ENCODE measurements at regions not wholly inside any gene's neighbourhood (a gene's known extent, or its start where the extent isn't known, plus 50 kb on each side); places are given as distances from the start of the nearest gene placed in this dataset.

DNA sequence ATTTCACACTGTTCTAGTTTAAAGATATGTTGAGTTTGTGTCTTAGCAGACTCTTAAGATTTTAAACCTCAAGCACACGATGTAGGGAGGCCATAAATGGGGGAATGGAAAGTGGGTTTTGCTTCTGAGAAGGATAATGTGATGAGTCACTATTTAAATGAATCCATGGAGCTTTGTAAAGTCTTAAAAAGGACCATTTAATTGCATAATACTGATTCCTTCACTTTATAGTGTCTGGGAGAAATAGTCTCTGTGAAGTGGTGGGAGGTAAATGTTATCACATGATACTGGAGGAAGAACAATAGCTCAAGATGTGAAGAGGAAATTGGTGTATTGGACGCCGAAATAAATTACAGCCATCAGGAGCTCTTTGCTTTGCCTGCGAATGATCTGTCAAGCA is 84.0 kb upstream of the MYO3A start:
- no peak for DNase-seq
- H3K9me3 ChIP-seq (ENCODE audit: control insufficient read depth in 2 of 3, insufficient read depth in 1 of 3, low read length in 3 of 3), result no peaks in the 10 kb centered on the region
- no peak for FAIRE-seq
- intact Hi-C loops (cut with DNase I), result no loop called here
- no peak overlapping the region for H3K27ac ChIP-seq (ENCODE audit: low read depth in 2 of 2, low read length in 2 of 2)
- H3K4me3 ChIP-seq (ENCODE audit: low read length in 3 of 3), result no peak overlapping the region
- TF ChIP-seq, protein P1, sequence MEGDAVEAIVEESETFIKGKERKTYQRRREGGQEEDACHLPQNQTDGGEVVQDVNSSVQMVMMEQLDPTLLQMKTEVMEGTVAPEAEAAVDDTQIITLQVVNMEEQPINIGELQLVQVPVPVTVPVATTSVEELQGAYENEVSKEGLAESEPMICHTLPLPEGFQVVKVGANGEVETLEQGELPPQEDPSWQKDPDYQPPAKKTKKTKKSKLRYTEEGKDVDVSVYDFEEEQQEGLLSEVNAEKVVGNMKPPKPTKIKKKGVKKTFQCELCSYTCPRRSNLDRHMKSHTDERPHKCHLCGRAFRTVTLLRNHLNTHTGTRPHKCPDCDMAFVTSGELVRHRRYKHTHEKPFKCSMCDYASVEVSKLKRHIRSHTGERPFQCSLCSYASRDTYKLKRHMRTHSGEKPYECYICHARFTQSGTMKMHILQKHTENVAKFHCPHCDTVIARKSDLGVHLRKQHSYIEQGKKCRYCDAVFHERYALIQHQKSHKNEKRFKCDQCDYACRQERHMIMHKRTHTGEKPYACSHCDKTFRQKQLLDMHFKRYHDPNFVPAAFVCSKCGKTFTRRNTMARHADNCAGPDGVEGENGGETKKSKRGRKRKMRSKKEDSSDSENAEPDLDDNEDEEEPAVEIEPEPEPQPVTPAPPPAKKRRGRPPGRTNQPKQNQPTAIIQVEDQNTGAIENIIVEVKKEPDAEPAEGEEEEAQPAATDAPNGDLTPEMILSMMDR (IDR thresholded peaks at IDR 0.05; ENCODE audit: borderline replicate concordance, extremely low read depth, insufficient read depth), result no peak
- H3K9ac ChIP-seq (ENCODE audit: low read length in 3 of 3), result no peak overlapping the region
- H3K27me3 ChIP-seq (ENCODE audit: control insufficient read depth, insufficient read depth, low read length), result no peaks in the 10 kb centered on the region
- no peaks in the 10 kb centered on the region for H3K36me3 ChIP-seq (ENCODE audit: control insufficient read depth in 2 of 3, insufficient read depth in 3 of 3, low read length in 3 of 3)
- H3K4me1 ChIP-seq (ENCODE audit: control insufficient read depth in 2 of 3, insufficient read depth in 2 of 3, low read depth in 1 of 3, low read length in 3 of 3), result no peaks in the 10 kb centered on the region

GRCh38 chr10:25851548-25851947 is 82.5 kb upstream of the MYO3A start:
- FAIRE-seq, result no peak
- intact Hi-C loops (cut with DNase I), result no loop called here
- H3K9me3 ChIP-seq (ENCODE audit: control insufficient read depth in 2 of 3, insufficient read depth in 1 of 3, low read length in 3 of 3), result no peaks in the 10 kb centered on the region
- no peak overlapping the region for H3K4me3 ChIP-seq (ENCODE audit: low read length in 3 of 3)
- H3K9ac ChIP-seq (ENCODE audit: low read length in 3 of 3), result no peak overlapping the region
- no peaks in the 10 kb centered on the region for H3K4me1 ChIP-seq (ENCODE audit: control insufficient read depth in 2 of 3, insufficient read depth in 2 of 3, low read depth in 1 of 3, low read length in 3 of 3)
- TF ChIP-seq, protein P1 (IDR thresholded peaks at IDR 0.05; ENCODE audit: borderline replicate concordance, extremely low read depth, insufficient read depth), result no peak
- H3K36me3 ChIP-seq (ENCODE audit: control insufficient read depth in 2 of 3, insufficient read depth in 3 of 3, low read length in 3 of 3), result no peaks in the 10 kb centered on the region
- DNase-seq, result no peak
- H3K27ac ChIP-seq (ENCODE audit: low read depth in 2 of 2, low read length in 2 of 2), result no peak overlapping the region
- no peaks in the 10 kb centered on the region for H3K27me3 ChIP-seq (ENCODE audit: control insufficient read depth, insufficient read depth, low read length)

GRCh38 chr10:25852364-25852941 is 81.6 kb upstream of the MYO3A start:
- FAIRE-seq, result no peak
- no peak overlapping the region for H3K27ac ChIP-seq (ENCODE audit: low read depth in 2 of 2, low read length in 2 of 2)
- no peaks in the 10 kb centered on the region for H3K27me3 ChIP-seq (ENCODE audit: control insufficient read depth, insufficient read depth, low read length)
- TF ChIP-seq, protein P1 (IDR thresholded peaks at IDR 0.05; ENCODE audit: borderline replicate concordance, extremely low read depth, insufficient read depth), result no peak
- no peak overlapping the region for H3K4me3 ChIP-seq (ENCODE audit: low read length in 3 of 3)
- intact Hi-C loops (cut with DNase I), result no loop called here
- H3K9ac ChIP-seq (ENCODE audit: low read length in 3 of 3), result no peak overlapping the region
- no peaks in the 10 kb centered on the region for H3K9me3 ChIP-seq (ENCODE audit: control insufficient read depth in 2 of 3, insufficient read depth in 1 of 3, low read length in 3 of 3)
- no peak for DNase-seq
- H3K4me1 ChIP-seq (ENCODE audit: control insufficient read depth in 2 of 3, insufficient read depth in 2 of 3, low read depth in 1 of 3, low read length in 3 of 3), result no peaks in the 10 kb centered on the region
- H3K36me3 ChIP-seq (ENCODE audit: control insufficient read depth in 2 of 3, insufficient read depth in 3 of 3, low read length in 3 of 3), result no peaks in the 10 kb centered on the region

DNA sequence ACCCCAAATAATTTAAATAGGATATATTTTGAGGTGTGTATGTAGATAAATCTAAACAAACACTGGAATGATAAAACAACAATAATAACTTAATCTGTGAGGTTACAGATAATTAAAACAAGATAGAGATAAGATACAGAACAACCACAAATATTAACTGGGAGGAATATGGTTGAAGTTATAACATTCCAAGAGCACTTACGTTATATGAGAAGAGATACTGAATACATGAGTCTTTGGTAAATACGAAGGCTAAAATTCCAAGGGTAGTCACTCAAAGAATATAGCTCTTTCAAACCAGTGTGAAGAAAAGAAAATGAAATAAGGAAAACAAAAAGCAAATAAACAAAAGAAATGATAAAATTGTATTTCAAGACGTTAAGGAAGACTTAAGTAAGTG is 76.0 kb upstream of the MYO3A start:
- TF ChIP-seq, protein P1 (IDR thresholded peaks at IDR 0.05; ENCODE audit: borderline replicate concordance, extremely low read depth, insufficient read depth), result no peak
- intact Hi-C loops (cut with DNase I), result no loop called here
- FAIRE-seq, result no peak

More for the DNA sequence above, 76.0 kb upstream of the MYO3A start:
- no peak overlapping the region for H3K9ac ChIP-seq (ENCODE audit: low read length in 3 of 3)
- no peak for DNase-seq
- no peaks in the 10 kb centered on the region for H3K9me3 ChIP-seq (ENCODE audit: control insufficient read depth in 2 of 3, insufficient read depth in 1 of 3, low read length in 3 of 3)
- no peaks in the 10 kb centered on the region for H3K4me1 ChIP-seq (ENCODE audit: control insufficient read depth in 2 of 3, insufficient read depth in 2 of 3, low read depth in 1 of 3, low read length in 3 of 3)
- H3K36me3 ChIP-seq (ENCODE audit: control insufficient read depth in 2 of 3, insufficient read depth in 3 of 3, low read length in 3 of 3), result no peaks in the 10 kb centered on the region
- no peaks in the 10 kb centered on the region for H3K27me3 ChIP-seq (ENCODE audit: control insufficient read depth, insufficient read depth, low read length)
- no peak overlapping the region for H3K27ac ChIP-seq (ENCODE audit: low read depth in 2 of 2, low read length in 2 of 2)
- H3K4me3 ChIP-seq (ENCODE audit: low read length in 3 of 3), result no peak overlapping the region

All from kidney (tissue), 13 donors.